ENCODE measurements at regions not wholly inside any gene's neighbourhood (a gene's known extent, or its start where the extent isn't known, plus 50 kb on each side); places are given as distances from the start of the nearest gene placed in this dataset.
"Not testable (repeated sequence)": the region's sequence is repeated elsewhere in the genome, so short reads cannot be mapped to it uniquely, and the experiment has no call there.

DNA sequence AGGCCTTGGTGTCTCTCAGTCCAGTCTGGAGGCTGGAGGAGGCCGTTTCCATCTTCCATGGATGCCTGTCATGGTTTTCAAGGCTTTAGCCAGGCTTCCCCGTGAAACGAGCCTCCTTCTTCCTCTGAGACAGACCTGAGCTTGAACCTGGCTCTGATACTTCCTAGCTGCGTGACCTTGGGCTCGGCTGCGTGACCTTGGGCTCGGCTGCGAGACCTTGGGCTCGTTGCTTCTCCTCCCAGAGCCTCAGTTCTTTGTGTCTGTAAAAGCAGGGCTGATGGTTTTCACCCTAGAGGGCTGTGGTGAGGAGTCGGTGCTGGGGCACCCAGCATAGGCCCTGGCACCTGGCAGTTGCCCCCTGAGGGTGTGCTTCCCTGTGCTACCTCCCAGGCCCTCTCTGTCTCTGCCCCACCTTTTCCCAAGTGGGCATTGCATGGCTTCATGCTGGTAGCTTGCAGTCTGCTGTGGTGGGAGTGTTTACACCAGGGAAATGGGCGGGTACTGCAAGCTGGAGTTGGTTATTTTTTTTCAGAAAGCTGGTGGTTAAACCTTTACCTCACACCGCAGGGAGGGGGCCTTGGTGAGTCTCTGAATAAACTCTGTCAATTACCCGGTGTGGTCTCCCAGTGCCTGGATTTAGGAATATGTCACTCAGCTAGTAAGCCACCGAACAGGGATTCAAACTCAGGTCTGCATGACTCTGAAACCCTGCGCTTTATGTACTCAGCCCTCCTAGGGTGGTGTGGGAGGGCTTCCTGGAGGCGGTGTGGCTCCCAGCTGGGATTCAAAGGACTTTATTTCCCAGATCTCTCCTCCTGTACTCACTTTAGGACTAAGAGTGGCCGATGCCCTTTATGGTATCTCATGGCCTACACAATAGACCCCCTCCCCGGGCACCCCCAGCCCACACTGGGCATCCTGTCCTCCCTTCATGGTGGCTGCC, 129.0 kb upstream of the CIBAR2 start:
- no peak for DNase-seq

DNA sequence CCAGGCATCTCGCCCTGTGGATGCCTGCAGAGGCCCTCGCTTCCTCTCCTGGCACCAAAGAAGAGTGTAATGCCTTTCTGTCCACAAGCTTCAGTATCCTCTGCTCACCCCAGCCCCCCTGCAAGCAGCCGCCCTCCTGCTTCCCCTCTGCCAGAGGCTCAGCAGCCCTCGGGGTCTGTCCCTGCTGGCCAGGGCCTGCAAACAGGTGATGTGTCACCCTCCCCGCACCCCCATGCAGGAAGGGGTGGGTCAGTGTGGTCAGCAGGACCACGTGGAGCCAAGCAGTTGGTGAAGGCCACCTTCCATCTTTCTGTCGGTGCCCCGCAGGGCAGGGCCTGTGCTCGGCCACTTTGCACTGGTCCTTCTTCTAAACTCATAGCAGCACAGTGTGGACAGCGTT, 129.9 kb upstream of the CIBAR2 start:
- no peak for DNase-seq

DNA sequence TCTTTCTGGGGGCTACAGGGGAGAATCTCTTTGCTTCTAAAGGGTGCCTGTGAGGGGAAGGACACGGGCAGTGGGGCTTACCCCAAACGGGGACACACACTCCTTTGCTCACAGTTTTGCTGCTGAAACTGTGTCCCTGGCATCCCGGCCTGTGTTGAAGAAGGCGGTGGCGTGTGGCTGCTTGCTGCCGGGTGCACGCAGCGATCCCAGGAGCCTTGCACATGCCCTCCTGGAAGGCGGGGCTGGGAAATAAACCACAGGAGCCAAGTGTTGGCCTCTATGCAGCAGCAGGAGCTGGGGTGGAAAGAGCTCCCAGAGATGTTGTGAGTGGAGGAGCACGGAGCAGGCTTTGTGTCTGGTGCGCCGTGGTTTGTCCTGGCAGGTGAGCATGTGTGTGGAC, 131.0 kb upstream of the CIBAR2 start:
- DNase-seq: no peak

DNA sequence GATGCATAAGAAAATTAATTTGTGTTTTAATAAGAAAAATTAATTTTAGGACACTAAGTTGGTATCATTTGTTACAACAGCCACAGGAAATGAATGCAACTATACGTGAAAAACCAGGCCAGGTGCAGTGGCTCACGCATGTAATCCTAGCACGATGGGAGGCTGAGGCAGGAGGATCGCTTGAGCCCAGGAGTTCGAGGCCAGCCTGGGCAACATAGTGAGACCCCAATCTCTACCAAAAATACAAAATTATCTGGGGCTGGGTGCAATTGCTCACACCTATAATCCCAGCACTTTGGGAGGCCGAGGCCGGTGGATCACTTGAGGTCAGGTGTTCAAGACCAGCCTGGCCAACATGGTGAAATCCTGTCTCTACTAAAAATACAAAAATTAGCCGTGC, 132.2 kb upstream of the CIBAR2 start:
- not testable (repeated sequence) for DNase-seq

DNA sequence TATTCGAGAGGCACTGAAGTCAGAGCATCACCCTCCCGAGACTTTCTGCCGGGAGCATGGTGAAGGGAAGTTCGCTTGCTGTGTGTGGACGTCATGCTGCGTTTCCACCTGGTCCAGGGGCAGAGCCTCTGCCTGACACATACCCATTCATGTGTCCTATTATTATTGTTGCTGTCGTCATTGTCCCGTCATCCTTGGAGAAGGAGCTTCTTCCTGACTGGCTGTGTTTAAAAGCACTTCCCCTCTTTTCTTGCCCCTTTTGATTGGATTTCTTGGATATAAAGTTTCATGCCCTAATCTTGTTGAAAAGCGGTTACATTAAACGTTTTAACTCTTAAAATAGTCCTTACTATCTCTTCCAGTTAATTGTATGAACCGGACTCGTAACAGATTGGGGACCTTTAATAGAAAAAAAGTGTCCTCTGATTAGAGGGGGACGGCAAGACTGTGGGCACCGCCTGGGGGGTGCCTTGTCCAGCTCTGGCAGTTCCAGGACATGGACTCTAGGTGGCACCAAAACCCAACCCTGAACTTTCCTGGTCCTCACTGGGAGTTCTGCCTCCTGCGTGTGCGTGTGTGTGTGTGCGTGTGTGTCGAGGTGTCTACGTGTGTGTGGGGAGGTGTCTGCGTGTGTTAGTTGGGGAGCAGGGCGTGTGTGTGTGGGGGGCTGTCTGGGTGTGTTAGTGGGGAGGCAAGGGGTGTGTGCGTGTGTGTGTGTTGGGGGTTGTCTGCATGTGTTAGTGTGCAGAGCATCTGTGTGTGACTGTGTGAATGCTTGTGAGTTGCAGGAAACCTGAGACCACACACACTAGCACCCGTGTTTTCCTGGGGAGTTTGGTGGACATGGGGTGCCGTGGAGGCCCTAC, 133.3 kb upstream of the CIBAR2 start:
- peak; percentile 22 to 51 for DNase-seq

- no peak for DNase-seq
These were observed 134.2 kb upstream of the CIBAR2 start for GRCh38 chr16:85246473-85246872.

- DNase-seq: no peak
These were observed 134.7 kb upstream of the CIBAR2 start for GRCh38 chr16:85246973-85247372.

DNA sequence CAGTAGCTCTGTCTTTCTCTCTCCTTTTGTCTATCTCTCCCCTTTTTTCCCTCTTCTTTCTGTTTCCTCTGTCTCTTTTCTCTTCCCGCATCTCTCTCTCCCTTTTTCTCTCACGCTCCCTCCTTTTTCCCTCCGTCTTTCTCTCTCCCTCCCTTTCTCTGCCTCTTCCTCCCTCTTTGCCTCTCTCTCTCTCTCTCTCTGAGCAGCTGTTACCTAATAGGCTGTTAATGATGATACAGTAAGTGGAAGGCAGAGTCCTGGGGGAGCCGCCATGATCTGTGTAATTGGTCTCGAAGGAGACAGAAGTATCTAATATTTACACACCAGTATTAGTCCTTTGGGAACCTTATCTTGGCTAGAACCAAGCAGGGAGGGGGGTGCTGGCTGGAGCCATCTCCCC, 136.1 kb upstream of the CIBAR2 start:
- no peak for DNase-seq

DNA sequence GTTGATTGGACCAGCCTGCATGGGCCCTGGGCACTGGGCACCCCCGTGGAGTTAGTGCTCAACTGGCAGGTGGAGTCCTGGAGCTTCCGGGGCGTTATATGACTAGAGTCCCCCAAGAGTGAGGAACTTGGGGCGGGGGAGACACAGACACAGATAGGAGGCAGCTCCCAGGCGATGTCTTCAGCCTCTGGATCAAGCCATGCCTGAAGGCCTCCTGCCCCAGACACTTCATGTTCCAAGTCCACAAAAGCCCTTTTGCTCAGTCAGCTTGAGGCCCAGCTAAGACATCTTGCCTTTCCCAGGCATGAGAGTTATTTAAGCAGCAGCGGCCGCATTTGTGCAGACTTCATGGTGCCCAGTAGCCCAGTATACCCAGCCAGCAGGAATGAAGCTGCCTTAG, 136.6 kb upstream of the CIBAR2 start:
- DNase-seq: no peak

DNA sequence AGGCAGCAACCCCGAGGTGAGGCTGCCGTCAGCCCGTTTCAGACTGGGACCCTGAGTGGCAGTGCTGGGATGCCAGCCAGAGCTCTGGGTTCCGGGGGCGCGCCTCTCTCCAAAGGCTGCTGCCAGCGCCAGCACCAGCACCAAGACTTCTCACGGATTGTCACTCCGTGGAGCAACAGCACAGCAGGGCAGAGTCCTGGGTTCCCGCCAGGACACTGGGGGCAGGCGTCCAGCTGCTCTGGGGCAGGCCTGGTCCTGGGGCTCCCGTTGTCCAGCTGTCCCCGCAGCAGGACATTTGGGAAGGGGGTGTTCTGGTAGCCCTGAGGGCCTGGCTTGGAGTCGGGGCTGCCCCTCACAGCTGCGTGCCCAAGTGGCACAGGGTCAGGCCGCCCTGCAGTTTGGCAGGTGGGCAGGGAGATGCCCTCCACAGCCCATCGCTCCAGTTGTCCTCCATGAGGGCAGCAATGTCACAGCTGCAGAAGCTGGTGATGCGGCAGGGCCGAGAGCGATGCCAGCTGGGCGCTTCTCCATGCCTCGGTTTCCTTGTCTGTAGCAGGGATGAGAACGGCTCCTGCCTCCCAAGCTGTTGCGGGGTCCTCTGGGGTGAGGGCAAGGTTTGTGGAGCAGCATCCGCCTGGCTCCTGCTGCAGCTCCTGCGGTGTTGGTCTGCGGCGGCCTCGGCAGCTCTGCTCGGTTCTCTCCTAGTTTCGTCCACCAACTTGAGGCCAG, 137.3 kb upstream of the CIBAR2 start:
- DNase-seq: no peak

GRCh38 chr16:85250147-85250463, 137.8 kb upstream of the CIBAR2 start:
- DNase-seq: no peak

DNA sequence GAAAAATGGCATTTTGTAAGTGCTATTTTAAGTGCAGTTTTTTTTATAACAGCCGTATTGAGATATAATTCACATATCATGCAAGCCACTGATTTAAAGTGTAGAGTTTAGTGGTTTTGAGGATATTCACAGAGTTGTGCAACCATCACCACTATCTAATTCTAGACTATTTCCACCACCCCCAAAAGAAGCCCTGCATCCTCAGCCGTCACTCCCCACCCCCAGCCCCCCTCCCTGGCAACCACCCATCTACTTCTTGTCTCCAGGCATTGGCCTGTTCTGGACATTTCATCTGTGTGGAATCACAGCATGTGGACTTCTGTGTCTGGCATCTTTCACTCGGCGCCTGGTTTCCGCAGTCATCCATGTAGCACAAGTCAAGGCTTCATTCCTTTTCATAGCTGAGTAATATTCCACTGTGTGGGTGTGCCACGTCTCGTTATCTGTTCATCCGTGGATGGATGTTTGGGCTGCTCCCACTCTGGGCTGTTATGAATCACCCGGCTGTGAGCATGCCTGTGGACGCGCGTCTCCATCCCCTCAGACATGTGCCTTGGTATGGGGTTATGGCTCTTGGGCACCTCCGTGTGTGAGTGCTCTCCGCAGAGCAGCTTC, 138.4 kb upstream of the CIBAR2 start:
- no peak for DNase-seq

DNA sequence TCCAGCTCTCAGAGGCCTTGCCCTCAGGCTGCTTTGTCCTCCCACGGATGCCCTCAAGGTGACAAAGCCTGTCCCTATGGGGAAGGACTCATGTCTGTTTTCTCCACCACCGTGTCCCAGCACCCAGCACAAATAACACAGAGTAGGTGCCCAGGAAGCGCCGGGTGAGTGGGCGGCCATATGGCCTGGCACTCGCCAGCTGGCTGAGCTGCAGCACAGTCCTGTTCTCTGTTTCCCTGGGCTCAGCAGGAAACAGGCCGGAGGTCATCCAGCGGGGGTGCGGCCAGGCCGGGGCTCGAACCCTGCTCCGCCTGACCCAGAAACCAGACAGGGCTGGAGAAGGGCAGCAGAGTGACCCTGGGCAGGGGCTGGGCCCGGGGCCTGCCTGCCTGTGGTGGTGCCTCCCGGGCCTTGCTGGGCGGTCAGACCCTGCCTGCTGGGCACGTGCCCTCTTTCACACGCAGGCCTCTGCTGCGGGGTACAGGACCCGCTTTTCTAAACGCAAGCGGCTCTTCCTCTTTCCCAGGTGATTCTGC, 139.0 kb upstream of the CIBAR2 start:
- no peak for DNase-seq

DNA sequence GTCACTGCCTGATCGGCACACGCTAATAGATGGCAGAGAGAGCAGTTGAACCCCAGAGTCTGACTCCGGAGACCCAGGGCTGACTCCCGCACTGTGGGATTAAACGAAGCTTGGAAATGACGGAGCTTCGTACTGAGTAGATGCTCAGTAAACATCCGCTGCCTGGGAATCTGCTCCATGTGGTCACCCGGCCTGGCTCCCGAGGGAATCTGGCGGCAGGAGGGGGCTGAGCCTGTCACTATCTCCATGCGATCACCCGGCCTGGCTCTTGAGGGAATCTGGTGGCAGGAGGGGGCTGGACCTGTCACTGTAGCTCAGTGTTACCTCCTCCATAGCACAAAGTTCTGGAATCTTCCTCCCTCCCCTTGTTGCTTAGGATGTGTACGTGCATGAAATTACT, 139.7 kb upstream of the CIBAR2 start:
- no peak for DNase-seq

DNA sequence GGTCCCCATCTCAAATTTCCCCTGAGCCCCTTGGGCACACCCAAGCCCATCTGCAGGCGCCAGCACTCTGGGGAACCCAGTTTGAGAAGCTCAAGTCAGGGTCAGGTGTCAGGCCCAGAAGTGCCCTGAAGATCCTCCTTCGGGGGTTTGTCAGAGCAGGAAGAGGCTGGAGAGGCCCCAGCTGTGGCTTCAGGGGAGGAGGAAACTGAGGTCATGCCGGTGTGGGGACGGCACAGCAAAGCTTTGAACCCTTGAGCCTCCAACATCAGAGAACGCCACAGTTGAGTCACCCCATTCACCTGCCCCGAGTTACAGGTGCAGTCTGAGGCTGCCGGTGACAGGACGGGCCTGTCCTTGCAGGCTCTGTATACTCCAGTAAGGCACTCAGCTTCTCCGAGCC, 140.2 kb upstream of the CIBAR2 start:
- DNase-seq: no peak

- peak; percentile 17 to 57 for DNase-seq
These were observed 141.0 kb upstream of the CIBAR2 start for GRCh38 chr16:85253084-85253941.

GRCh38 chr16:85254051-85254450, 141.8 kb upstream of the CIBAR2 start:
- no peak for DNase-seq

DNA sequence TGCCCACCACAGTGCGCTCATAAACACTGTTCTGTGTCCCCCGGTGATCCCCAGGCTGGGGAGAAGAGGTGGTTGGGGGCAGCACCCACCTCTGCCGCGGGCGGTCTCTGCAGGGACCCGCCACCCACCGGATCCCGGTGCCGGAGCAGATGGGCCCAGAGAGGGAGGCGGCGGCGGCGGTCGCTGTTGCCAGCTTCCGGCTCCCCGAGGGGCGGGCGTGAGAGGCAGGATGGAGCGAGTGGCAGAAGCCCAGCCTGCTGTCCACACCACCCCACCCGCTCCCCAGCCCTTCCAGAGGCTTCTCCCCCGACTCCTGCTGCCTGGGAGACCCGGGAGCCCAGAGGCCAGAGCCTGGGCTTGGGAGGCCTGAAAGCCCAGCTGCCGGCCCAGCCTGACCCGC, 142.6 kb upstream of the CIBAR2 start:
- no peak for DNase-seq

GRCh38 chr16:85255777-85256176, 143.5 kb upstream of the CIBAR2 start:
- DNase-seq: no peak

- peak; percentile 2 to 41 for DNase-seq
These were observed 144.0 kb upstream of the CIBAR2 start for GRCh38 chr16:85256190-85256739.

DNA sequence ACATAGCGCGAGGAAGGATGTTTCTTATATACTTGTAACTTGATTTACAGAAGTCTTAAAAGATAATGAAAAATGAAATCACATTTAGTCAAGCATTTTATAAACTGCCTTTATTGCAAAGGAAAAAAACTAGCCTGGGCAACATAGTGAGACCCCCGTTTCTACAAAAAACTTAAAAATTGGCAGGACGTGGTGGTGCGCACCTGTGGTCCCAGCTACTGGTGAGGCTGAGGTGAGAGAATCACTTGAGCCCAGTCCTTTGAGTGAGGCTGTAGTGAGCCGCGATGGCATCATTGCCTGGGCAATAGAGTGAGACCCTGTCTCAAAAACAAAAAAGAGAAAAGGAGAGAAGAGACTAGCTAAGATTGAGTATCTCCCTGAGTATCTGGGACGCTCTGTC, 145.2 kb upstream of the CIBAR2 start:
- DNase-seq: no peak
